BLaER1 (cell line): ENCODE measurements at regions not wholly inside any gene's neighbourhood (a gene's known extent, or its start where the extent isn't known, plus 50 kb on each side); places are given as distances from the start of the nearest gene placed in this dataset.

Experiments
- H3K27ac ChIP-seq: shearing (Covaris generic); formaldehyde crosslinking; 2 replicates; pipeline ENCODE4 v1.8.1; 2022
- H3K27me3 ChIP-seq: shearing (Covaris generic); formaldehyde crosslinking; 2 replicates; pipeline ENCODE4 v1.8.1; 2022
- H3K36me3 ChIP-seq: shearing (Covaris generic); formaldehyde crosslinking; 2 replicates; pipeline ENCODE4 v1.8.1; 2022
- H3K4me1 ChIP-seq: shearing (Covaris generic); formaldehyde crosslinking; 2 replicates; pipeline ENCODE4 v1.8.1; 2022
- H3K4me2 ChIP-seq: shearing (Covaris generic); formaldehyde crosslinking; 2 replicates; pipeline ENCODE4 v1.8.1; 2022
- H3K4me3 ChIP-seq: shearing (Covaris generic); formaldehyde crosslinking; 2 replicates; pipeline ENCODE4 v1.8.1; 2022
- H3K9ac ChIP-seq: shearing (Covaris generic); formaldehyde crosslinking; 2 replicates; pipeline ENCODE4 v1.8.1; 2022
- H3K9me3 ChIP-seq: shearing (Covaris generic); formaldehyde crosslinking; 2 replicates; pipeline ENCODE4 v1.8.1; 2022
- H4K20me1 ChIP-seq: shearing (Covaris generic); formaldehyde crosslinking; 2 replicates; pipeline ENCODE4 v1.8.1; 2022
- Cebpa-rat ChIP-seq: shearing (Covaris generic); IDR thresholded peaks from 2 replicates; pipeline ENCODE4 v1.8.1; 2022

DNA sequence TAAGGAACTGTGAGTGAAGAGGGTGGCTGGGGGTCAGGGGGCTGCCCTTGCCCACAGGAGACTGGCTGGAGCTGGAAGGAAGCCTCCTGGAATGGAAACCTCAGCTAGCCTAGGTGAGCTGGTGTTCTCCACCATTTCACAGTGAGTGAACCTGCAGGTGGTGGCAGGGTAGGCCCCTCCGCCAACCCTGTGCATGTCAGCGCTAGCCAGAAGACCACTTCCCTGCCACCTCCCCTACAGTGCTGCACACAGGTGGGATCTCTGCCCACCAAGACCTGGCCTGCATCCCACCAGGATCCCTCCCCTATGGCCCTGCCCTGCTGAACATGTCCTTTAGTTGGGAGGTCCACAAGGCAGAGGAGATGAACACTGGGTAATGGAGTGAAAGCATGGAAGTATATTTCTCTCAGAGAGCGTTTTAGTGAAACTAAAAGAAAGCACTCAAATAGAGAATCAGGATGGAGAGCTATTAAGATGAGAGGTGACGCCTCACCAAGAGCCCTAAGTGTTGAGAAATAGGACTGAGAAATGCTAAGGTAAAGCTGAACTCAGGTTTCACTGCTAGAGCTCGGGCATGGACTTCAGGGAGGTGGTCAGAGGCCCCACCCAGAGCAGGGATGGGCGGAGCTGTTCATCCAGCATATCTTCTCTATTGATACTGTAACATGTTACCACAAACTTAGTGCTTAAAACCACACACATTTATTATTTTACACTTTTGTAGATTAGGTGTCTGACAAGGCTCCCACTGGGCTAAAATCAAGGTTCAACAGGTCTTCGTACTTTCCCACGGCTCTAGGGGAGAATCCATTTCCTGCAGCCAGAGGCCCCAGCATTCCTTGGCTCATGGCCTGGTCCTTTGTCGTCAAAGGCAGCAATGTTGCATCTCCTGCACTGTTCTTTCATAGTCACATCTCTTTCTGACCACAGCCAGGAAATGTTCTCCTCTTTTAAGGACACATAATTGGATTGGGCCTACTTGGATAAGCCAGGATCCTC is 83.2 kb downstream of the DIRAS2 start:
- Histone ChIP-seq H3K27me3 (no peaks in the 10 kb centered on the region), H3K36me3 (no peaks in the 10 kb centered on the region), H3K4me3 (no peak overlapping the region), H3K9me3 (no peaks in the 10 kb centered on the region), H3K4me1 (peaks cover 11% of the 10 kb centered on the region), H3K27ac (no peak overlapping the region), H4K20me1 (no peaks in the 10 kb centered on the region), H3K4me2 (peak overlapping the region; percentile 34), H3K9ac (no peak overlapping the region)
- no peak for TF ChIP-seq Cebpa-rat
